H1 (cell line): ENCODE measurements at regions not wholly inside any gene's neighbourhood (a gene's known extent, or its start where the extent isn't known, plus 50 kb on each side); places are given as distances from the start of the nearest gene placed in this dataset.

Source experiments
- ASH2L ChIP-seq: fragments of 200-600, 300-600 bp; sonication (generic); IDR thresholded peaks from one replicate; pipeline ENCODE4 v1.7.1; 2017; ENCODE audit warnings: low read length
- CBX5 ChIP-seq: fragments of 300-800, 300-1000 bp; sonication (generic); IDR thresholded peaks from 2 replicates; pipeline ENCODE4 v1.7.1; 2016; ENCODE audit warnings: antibody characterized with exemption, low read length, low read depth
- CHD7 ChIP-seq: fragments of 300-600 bp; sonication (generic); IDR thresholded peaks from 2 replicates; pipeline ENCODE4 v1.7.1; 2012; ENCODE audit warnings: low read length, moderate library complexity, mild to moderate bottlenecking, inconsistent platforms; ENCODE audit not compliant: insufficient replicate concordance
- JUN ChIP-seq: IDR thresholded peaks from 2 replicates; pipeline ENCODE4 v1.6.1; 2011; ENCODE audit warnings: low read depth, mild to moderate bottlenecking, improper control_type of control experiment, low read length
- KDM4A ChIP-seq: IDR thresholded peaks from one replicate; pipeline ENCODE4 v1.7.1; 2012; ENCODE audit warnings: low read depth, mild to moderate bottlenecking, moderate library complexity, low read length, inconsistent platforms; ENCODE audit not compliant: severe bottlenecking
- RBBP5 ChIP-seq: IDR thresholded peaks from 2 replicates; pipeline ENCODE4 v1.7.1; 2012; ENCODE audit warnings: low read depth, mild to moderate bottlenecking, inconsistent platforms, low read length, moderate library complexity, borderline replicate concordance
- SIN3A ChIP-seq, 2 experiments: IDR thresholded peaks in 1 of 2; conservative IDR thresholded peaks in 1 of 2; 2 replicates each; pipeline ENCODE4 v1.6.1; 2011 to 2012; ENCODE audit warnings: low read length in 2 of 2, improper control_type of control experiment in 1 of 2, low read depth in 1 of 2, mild to moderate bottlenecking in 1 of 2
- SP1 ChIP-seq: IDR thresholded peaks from 2 replicates; pipeline ENCODE4 v1.6.1; 2011; ENCODE audit warnings: low read depth, low read length
- TEAD4 ChIP-seq: IDR thresholded peaks from 2 replicates; pipeline ENCODE4 v1.6.1; 2012; ENCODE audit warnings: low read depth, low read length, inconsistent platforms, mixed read lengths
- YY1 ChIP-seq: IDR thresholded peaks from 2 replicates; pipeline ENCODE4 v1.6.1; 2011; ENCODE audit warnings: low read depth, mild to moderate bottlenecking, low read length

- TF ChIP-seq CHD7 = no peak
- no peak for TF ChIP-seq YY1
- TF ChIP-seq SIN3A (conservative IDR thresholded peaks at IDR 0.05 in 1 of 2, IDR thresholded peaks at IDR 0.05 in 1 of 2; ENCODE audit: low read depth in 1 of 2, low read length in 2 of 2) = no peak
- TF ChIP-seq ASH2L = no peak
- TF ChIP-seq JUN = no peak
- TF ChIP-seq RBBP5 = no peak
- no peak for TF ChIP-seq KDM4A
- no peak for TF ChIP-seq CBX5
- no peak for TF ChIP-seq SP1
- TF ChIP-seq TEAD4 = no peak
- TF ChIP-seq, all 59 proteins: peak for 0
These were observed 324.1 kb downstream of the FLRT2 start (continued) for GRCh38 chr14:85853996-85854526.
